HT-29 (cell line): ENCODE measurements at regions not wholly inside any gene's neighbourhood (a gene's known extent, or its start where the extent isn't known, plus 50 kb on each side); places are given as distances from the start of the nearest gene placed in this dataset.
"Not testable (repeated sequence)": the region's sequence is repeated elsewhere in the genome, so short reads cannot be mapped to it uniquely, and the experiment has no call there.

Experiments
- DNase-seq: peaks from one replicate; pipeline ENCODE4 v3.0.0-alpha.2; 2015; ENCODE audit warnings: low spot score

DNA sequence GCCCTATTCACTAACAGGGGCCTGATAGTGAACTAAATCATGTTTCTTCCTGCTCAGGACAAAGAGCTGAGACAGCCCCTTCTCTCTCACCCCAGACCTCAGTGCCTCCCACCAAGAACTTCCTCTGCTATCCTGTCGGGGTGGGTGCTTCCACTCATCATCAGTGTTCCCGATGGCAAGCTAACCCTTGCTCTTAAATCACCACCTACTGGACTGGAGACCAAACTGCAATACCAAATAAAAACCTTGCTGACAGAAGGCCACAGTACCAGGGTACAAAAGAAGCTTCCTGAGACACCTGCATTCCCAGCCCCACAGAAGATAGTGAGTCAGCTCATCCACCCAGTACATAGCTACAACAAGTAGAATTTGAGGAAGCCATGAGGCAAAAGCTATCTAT lies 799.5 kb downstream of the LTN1 start:
- DNase-seq = no peak

DNA sequence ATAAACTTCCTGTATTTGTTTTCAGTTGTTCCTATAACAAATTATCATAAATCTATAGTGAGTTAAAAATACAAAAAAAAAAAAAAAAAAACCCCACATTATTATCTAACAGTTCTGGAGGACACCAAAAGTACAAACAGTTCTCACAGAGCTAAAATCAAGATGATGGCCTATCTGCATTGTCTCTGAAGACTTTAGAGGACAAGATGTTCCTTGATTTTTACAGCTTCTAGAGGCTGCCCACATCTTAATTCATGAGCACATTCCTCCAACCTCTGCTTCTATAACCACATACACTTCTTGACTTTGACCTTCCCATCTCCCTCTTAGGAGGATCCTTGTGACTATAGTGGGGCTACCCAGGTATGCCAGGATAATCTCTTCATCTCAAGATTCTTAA lies 806.1 kb downstream of the LTN1 start:
- no peak for DNase-seq

- no peak for DNase-seq
Observed at GRCh38 chr21:28181730-28182129, 810.9 kb downstream of the LTN1 start.

- no peak for DNase-seq
Observed at GRCh38 chr21:28179136-28179535, 813.5 kb downstream of the LTN1 start.

DNA sequence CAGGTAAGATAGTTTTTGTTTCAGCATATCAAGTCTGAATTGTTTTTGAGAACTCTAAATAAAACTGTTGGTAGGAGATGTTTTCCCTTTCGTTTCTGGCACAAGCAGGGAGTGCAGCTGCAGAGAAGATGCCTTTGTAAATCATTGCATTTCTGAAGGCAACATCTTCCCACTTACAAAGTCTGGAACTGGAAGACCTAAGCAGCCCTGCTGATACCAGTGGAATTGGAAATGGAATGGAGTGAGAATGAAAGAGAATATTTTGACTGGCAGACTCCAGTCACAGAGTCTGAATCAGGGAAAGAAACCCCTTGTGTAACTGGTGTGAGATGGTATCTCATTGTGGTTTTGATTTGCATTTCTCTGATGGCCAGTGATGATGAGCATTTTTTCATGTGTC lies 815.6 kb downstream of the LTN1 start:
- no peak for DNase-seq

DNA sequence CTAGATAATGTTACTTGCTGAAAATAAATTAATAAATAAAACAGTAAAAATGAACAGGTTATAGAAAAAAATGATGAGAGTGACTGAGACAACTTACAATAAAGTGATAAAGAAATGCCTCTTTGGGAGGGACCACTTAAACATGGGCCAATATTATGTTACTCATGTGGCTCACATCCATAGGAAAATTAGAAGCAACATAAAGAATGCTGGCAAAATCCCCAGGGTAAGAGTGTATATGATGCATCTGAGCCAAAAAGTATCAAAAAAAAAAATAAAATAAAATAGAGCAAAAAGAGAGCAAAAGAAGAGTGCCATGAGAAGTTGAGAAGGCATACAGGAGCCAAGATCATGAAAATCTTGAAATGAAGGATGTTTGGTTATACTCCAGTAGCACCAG lies 818.0 kb downstream of the LTN1 start:
- no peak for DNase-seq

DNA sequence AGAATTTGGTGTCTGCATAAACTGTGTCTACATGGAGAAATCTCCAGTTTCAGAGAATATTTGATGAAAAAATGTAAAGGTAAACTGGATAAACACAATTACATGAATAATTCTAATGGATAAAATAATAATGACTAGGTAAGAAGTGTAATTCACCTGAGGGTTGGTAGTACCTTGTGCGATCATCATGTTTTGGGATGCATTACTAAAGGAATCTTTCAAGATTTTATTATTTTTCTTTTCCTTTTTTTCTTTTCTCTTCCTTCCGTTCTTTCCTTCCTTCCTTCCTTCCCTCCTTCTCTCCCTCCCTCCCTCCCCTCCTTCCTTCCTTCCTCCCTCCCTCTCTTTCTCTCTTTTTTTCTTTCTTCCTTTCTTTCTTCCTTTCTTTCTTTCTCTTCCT lies 818.7 kb downstream of the LTN1 start:
- no peak for DNase-seq

DNA sequence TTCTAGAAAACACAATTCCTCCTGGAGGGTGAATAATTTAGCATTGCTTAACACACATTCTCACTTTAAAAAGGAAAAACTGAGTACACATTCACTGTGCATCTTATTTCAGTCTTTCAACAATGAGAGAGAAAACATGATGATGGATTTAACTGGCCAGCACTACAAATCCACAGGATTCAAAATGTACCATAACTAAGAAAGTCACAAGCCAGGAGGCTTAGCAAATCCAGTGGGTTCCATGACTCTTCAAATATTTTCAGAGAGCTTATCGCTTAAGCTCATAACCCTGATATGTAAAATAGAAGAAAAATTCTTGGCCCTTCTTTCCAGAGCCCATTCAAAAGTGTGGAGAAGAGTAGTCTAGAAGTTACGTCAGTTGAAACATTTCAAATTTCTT lies 820.3 kb downstream of the LTN1 start:
- DNase-seq = no peak

DNA sequence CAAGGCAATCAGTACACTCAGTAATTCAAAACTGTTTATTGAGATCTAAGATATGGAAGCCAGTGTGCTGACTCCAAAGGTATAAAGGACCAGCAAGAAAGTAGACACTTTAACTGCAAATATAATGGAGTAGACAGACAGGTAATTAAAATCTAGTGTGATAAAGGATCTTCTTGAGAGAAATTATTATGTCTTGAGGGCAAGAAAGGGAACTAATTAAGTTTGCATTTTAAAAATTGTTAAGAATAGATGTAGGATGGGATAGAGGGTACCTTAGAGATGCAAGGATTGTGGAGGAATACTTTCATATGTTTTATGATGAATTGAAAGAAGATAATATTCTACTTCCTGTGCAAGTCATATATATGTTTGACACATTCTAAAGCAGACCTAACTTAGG lies 825.3 kb downstream of the LTN1 start:
- no peak for DNase-seq

DNA sequence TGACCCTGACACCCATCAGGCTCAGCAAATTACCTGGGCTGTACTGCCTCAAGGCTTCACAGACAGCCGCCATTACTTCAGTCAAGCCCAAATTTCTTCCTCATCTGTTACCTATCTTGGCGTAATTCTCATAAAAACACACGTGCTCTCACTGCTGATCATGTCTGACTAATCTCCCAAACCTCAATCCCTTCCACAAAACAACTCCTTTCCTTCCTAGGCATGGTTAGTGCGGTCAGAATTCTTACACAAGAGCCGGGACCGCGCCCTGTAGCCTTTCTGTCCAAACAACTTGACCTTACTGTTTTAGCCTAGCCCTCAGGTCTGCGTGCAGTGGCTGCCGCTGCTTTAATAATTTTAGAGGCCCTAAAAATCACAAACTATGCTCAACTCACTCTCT lies 828.2 kb downstream of the LTN1 start:
- DNase-seq = not testable (repeated sequence)

- DNase-seq = not testable (repeated sequence)
Observed at GRCh38 chr21:28162052-28162451, 830.6 kb downstream of the LTN1 start.

- DNase-seq = no peak
Observed at GRCh38 chr21:28160378-28160777, 832.3 kb downstream of the LTN1 start.

- no peak for DNase-seq
Observed at GRCh38 chr21:28159396-28159795, 833.3 kb downstream of the LTN1 start.

DNA sequence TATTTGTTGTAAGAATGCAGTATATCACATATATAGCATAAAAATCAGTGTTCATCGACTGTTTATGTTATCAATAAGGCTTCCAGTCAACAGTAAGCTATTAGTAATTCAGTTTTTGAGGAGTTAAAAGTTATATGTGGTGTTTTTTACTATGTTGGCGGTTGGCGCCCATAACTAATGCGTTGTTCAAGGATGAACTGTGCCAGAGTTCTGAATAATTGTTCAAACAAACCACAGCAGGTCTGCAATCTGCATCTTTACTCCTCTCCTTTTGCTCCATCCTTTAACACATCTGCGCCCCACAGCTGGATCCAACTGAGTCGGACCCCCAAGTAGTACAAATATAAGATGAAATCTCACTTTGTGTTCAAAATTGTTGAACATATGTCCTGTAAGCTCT lies 836.1 kb downstream of the LTN1 start:
- no peak for DNase-seq

- no peak for DNase-seq
Observed at GRCh38 chr21:28154121-28154520, 838.6 kb downstream of the LTN1 start.

- no peak for DNase-seq
Observed at GRCh38 chr21:28152732-28153131, 839.9 kb downstream of the LTN1 start.

DNA sequence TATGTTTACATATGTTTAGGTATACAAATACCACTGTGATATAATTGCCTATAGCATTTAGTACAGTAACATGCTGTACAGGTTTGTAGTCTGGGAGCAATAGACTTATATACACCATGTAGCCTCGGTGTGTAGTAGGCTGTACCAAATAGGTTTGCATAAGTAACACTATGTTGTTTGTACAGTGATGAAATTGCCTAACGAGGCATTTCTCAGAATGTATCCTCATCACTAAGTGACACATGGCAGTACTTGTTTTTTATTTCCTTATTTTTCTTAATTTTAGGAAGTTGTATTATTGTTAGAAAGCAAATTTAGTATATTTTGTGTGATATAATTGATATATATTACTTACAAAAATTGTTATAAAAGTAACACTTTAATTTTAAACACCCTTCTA lies 840.9 kb downstream of the LTN1 start:
- no peak for DNase-seq

GRCh38 chr21:28150778-28151177 lies 841.9 kb downstream of the LTN1 start:
- no peak for DNase-seq

- DNase-seq = no peak
Observed at GRCh38 chr21:28148400-28149064, 844.1 kb downstream of the LTN1 start.

DNA sequence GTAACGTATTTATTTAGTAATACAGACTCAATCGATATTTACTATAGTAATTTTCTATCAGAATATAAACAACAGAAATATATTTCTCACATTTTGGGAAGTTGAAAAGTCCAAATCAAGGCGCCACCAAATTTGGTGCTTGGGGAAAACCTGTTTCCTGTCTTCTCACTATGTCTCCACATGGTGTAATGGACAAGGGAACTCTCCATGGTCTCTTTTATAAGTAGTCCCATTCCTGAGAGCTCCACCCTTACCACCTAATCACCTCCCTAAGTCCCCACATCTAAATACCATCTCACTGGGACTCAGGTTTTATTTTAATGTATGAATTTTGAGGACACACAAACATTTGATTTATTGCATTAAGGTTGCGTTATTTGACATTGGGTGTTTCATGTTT lies 848.0 kb downstream of the LTN1 start:
- no peak for DNase-seq

DNA sequence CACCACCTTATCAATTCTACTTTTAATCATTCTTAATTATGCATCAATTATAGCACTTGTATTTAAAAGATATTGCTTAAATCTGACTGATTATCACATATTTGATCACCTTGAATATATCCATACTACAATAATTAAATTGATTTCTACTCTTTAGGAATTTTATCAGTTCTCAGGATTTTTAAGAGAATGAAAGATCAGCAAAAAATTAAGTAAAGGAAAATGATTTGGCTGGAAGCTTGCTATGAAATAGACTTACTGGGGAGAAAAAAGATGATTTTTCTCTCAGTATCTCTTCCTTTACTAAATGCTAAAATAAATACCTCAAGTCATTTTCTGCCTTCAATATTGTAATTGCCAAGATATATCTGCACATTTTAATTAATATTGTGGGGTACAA lies 848.6 kb downstream of the LTN1 start:
- no peak for DNase-seq

GRCh38 chr21:28142697-28143096 lies 850.0 kb downstream of the LTN1 start:
- no peak for DNase-seq

DNA sequence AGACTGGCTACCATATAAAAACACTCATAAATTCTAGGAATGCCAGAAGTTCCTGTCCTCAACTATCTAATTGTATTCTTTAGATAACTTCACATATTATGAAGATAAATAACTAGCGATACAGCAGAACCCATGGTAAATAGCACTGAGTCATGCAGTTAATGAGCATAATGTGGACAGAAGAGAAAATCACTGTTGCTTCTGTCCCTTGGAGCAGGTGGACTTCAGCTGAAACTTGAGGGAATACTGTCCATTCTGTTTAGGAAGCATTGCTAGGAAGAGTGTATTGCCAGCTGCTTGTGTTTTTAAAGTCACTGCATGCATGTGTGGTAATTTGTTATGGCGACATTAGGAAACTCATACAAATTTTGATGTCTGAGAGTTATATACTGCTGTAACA lies 854.4 kb downstream of the LTN1 start:
- no peak for DNase-seq

DNA sequence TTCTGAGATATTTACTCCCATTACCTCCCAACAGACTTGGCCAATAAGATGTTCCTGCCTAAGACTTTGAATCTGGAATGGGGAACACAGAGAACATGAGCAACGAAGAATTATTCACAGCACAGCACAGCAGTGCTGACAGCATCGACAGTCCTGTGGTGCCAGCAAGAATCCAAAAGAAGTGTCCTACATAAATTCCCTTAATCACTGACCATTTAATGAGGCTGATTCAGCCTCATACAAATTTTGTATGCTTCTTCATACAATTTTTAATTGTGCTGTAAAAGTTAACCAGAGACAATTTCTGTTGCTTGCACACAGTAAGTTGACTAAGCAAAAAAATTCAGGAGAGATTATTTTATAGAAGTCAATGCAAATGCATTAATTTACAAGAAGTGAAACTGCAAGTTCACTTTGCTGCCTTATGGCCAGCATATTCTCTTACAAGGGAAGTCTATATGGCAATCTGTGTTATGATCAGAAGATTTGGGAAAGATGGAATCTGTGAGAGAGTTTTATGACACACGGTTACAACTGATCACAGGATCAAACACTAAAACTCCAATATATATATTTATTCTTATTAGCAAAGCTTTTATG lies 855.9 kb downstream of the LTN1 start:
- DNase-seq = no peak
